ENCODE measurements at regions not wholly inside any gene's neighbourhood (a gene's known extent, or its start where the extent isn't known, plus 50 kb on each side); places are given as distances from the start of the nearest gene placed in this dataset.

GRCh38 chr2:120480903-120481445, 135.0 kb downstream of the INHBB start:
- no peak for FAIRE-seq

- no peak for FAIRE-seq
Observed at GRCh38 chr2:120481446-120482194, 135.7 kb downstream of the INHBB start.

- no peak for FAIRE-seq
Observed at GRCh38 chr2:120482334-120482733, 136.4 kb downstream of the INHBB start.

- FAIRE-seq, result no peak
Observed at GRCh38 chr2:120483355-120483754, 137.4 kb downstream of the INHBB start.

GRCh38 chr2:120485096-120485495, 139.2 kb downstream of the INHBB start:
- FAIRE-seq, result no peak

GRCh38 chr2:120486441-120486840, 140.5 kb downstream of the INHBB start:
- FAIRE-seq, result no peak

GRCh38 chr2:120486946-120487345, 141.0 kb downstream of the INHBB start:
- no peak for FAIRE-seq

GRCh38 chr2:120488531-120488930, 142.6 kb downstream of the INHBB start:
- no peak for FAIRE-seq

GRCh38 chr2:120489023-120489422, 143.1 kb downstream of the INHBB start:
- FAIRE-seq, result no peak

GRCh38 chr2:120490091-120490798, 144.3 kb downstream of the INHBB start:
- FAIRE-seq, result no peak

GRCh38 chr2:120491111-120491625, 145.2 kb downstream of the INHBB start:
- FAIRE-seq, result no peak

GRCh38 chr2:120493231-120493630, 147.3 kb downstream of the INHBB start:
- FAIRE-seq, result no peak

- no peak for FAIRE-seq
Observed at GRCh38 chr2:120494446-120494845, 148.5 kb downstream of the INHBB start.

- FAIRE-seq, result no peak
Observed at GRCh38 chr2:120495586-120495985, 149.7 kb downstream of the INHBB start.

- no peak for FAIRE-seq
Observed at GRCh38 chr2:120496235-120496634, 150.3 kb downstream of the INHBB start.

GRCh38 chr2:120496759-120497158, 150.8 kb downstream of the INHBB start:
- no peak for FAIRE-seq

GRCh38 chr2:120497261-120497977, 151.5 kb downstream of the INHBB start:
- no peak for FAIRE-seq

GRCh38 chr2:120498121-120498520, 152.2 kb downstream of the INHBB start:
- FAIRE-seq, result no peak

- FAIRE-seq, result no peak
Observed at GRCh38 chr2:120498576-120499394, 152.8 kb downstream of the INHBB start.

GRCh38 chr2:120499784-120500495, 154.0 kb downstream of the INHBB start:
- no peak for FAIRE-seq

GRCh38 chr2:120501591-120501990, 155.7 kb downstream of the INHBB start:
- FAIRE-seq, result no peak

- no peak for FAIRE-seq
Observed at GRCh38 chr2:120502357-120502756, 156.4 kb downstream of the INHBB start.
